ENCODE measurements at regions not wholly inside any gene's neighbourhood (a gene's known extent, or its start where the extent isn't known, plus 50 kb on each side); places are given as distances from the start of the nearest gene placed in this dataset.

- Histone ChIP-seq H3K9me3 (ENCODE audit: insufficient read depth, low read length) (no peaks in the 10 kb centered on the region), H3K9ac (ENCODE audit: insufficient read length, low read depth) (no peak overlapping the region), H3K4me3 (ENCODE audit: insufficient read length, low read depth) (no peak overlapping the region), H3K36me3 (ENCODE audit: insufficient read depth, insufficient read length, low read length) (no peaks in the 10 kb centered on the region), H3K27me3 (ENCODE audit: insufficient read depth, insufficient read length) (no peaks in the 10 kb centered on the region), H3K4me1 (ENCODE audit: insufficient read depth, insufficient read length) (no peaks in the 10 kb centered on the region)
- TF ChIP-seq ZNF274 (IDR thresholded peaks at IDR 0.05; ENCODE audit: low read depth, low read length) (no peak), YY1 (IDR thresholded peaks at IDR 0.05; ENCODE audit: insufficient read depth, insufficient read length) (no peak), SUZ12 (IDR thresholded peaks at IDR 0.05; ENCODE audit: extremely low read depth, insufficient read depth, insufficient read length) (no peak)
- DNase-seq (ENCODE audit: low read depth, low spot score), result no peak
Measured at GRCh38 chr2:21664083-21664482, 540.3 kb downstream of the TDRD15 start.

DNA sequence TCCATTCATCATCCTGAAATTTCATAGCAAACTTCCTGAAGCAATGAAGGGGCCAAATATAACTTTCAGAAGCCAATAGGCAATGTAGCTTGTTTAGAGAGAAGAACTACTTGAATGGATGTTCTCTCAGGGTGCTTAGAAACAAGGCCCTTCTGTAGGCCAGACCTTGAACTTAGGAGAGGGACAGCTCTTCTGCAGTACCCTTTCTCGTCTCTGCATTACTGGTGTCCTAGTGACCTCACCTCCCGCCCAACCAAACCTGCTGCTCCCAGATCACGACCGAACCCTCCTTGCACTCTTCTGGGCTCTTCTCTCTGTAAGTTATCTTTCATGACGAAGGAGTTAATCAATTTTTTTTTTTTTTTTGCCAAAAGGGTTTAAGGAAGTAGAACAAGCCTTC, 543.9 kb downstream of the TDRD15 start:
- TF ChIP-seq YY1 (IDR thresholded peaks at IDR 0.05; ENCODE audit: insufficient read depth, insufficient read length) (no peak), ZNF274 (IDR thresholded peaks at IDR 0.05; ENCODE audit: low read depth, low read length) (no peak), SUZ12 (IDR thresholded peaks at IDR 0.05; ENCODE audit: extremely low read depth, insufficient read depth, insufficient read length) (no peak)
- Histone ChIP-seq H3K9me3 (ENCODE audit: insufficient read depth, low read length) (no peaks in the 10 kb centered on the region), H3K4me1 (ENCODE audit: insufficient read depth, insufficient read length) (no peaks in the 10 kb centered on the region), H3K4me3 (ENCODE audit: insufficient read length, low read depth) (no peak overlapping the region), H3K36me3 (ENCODE audit: insufficient read depth, insufficient read length, low read length) (no peaks in the 10 kb centered on the region), H3K27me3 (ENCODE audit: insufficient read depth, insufficient read length) (no peaks in the 10 kb centered on the region), H3K9ac (ENCODE audit: insufficient read length, low read depth) (no peak overlapping the region)
- DNase-seq (ENCODE audit: low read depth, low spot score), result no peak

DNA sequence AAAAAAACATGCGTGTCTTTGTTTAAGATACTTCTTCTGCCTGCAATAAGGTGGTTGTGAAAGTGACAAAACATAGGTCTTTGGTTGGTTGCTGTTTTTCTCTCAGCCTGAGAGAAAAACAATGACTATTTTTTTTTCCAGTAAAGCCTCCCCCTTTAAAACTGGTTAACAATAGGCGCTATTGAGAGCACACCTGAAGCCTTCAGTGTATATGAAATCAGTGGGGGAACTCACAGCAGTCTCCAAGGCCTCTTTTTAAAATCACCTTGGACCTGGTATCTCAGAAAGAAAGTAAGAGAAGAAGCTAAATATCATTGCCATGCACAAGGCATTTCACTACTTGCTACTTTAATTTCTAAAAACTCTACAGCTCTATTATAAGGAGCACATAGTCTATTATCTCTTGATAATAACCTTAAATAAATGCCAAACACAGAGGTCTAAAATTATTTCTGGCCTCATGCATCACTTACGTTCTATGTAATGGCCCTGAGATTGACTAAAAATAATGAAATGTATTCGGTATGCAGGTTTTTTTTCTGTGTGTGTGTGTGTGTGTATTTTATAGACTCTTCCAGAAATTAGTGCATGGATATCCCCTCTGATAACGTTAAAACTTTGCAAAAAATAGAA, 544.4 kb downstream of the TDRD15 start:
- Histone ChIP-seq H3K4me1 (ENCODE audit: insufficient read depth, insufficient read length) (no peaks in the 10 kb centered on the region), H3K4me3 (ENCODE audit: insufficient read length, low read depth) (no peak overlapping the region), H3K36me3 (ENCODE audit: insufficient read depth, insufficient read length, low read length) (no peaks in the 10 kb centered on the region), H3K27me3 (ENCODE audit: insufficient read depth, insufficient read length) (no peaks in the 10 kb centered on the region), H3K9me3 (ENCODE audit: insufficient read depth, low read length) (no peaks in the 10 kb centered on the region), H3K9ac (ENCODE audit: insufficient read length, low read depth) (no peak overlapping the region)
- no peak for DNase-seq (ENCODE audit: low read depth, low spot score)
- TF ChIP-seq ZNF274 (IDR thresholded peaks at IDR 0.05; ENCODE audit: low read depth, low read length) (no peak), SUZ12 (IDR thresholded peaks at IDR 0.05; ENCODE audit: extremely low read depth, insufficient read depth, insufficient read length) (no peak), YY1 (IDR thresholded peaks at IDR 0.05; ENCODE audit: insufficient read depth, insufficient read length) (no peak)

DNA sequence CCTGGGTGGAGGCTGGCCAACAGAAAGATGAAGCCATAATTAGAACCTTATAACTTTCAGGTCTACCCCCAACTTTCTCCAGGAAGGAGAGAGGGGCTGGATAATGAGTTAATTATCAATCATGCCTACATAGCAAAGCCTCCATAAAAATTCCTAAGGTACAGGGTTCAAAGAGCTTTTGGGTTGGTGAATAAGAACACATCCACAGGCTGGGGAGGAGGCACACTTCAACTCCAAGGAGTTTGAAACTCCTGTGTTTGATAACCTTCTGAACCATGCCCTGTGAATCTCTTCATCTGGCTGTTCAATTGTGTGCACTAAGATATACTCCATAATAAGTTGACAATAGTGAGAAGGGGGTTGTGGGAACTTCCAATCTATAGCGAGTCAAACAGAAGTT, 552.3 kb downstream of the TDRD15 start:
- TF ChIP-seq SUZ12 (IDR thresholded peaks at IDR 0.05; ENCODE audit: extremely low read depth, insufficient read depth, insufficient read length) (no peak), YY1 (IDR thresholded peaks at IDR 0.05; ENCODE audit: insufficient read depth, insufficient read length) (no peak), ZNF274 (IDR thresholded peaks at IDR 0.05; ENCODE audit: low read depth, low read length) (no peak)
- Histone ChIP-seq H3K36me3 (ENCODE audit: insufficient read depth, insufficient read length, low read length) (no peaks in the 10 kb centered on the region), H3K27me3 (ENCODE audit: insufficient read depth, insufficient read length) (no peaks in the 10 kb centered on the region), H3K9ac (ENCODE audit: insufficient read length, low read depth) (no peak overlapping the region), H3K4me1 (ENCODE audit: insufficient read depth, insufficient read length) (no peaks in the 10 kb centered on the region), H3K9me3 (ENCODE audit: insufficient read depth, low read length) (no peaks in the 10 kb centered on the region), H3K4me3 (ENCODE audit: insufficient read length, low read depth) (no peak overlapping the region)
- no peak for DNase-seq (ENCODE audit: low read depth, low spot score)

- H3K27me3 ChIP-seq (ENCODE audit: insufficient read depth, insufficient read length), result no peaks in the 10 kb centered on the region
Measured at GRCh38 chr2:21676676-21677075, 552.9 kb downstream of the TDRD15 start.

DNA sequence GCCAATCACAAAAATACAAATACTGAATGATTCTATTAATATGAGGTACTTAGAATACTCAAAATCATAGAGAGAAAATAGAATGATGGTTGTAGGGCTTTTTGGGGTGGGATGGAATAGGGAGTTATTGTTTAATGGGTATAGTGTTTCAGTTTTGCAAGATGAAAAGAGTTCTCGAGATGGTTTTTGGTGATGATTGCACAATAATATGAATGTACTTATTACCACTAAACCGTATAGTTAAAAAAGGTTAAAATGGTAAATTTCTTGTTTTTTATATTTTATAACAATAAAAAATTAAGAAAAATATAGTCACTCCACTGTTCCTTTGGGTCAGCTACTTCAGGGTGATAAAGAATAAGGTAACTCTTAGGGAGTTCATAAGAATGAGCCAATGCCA, 560.1 kb downstream of the TDRD15 start:
- no peaks in the 10 kb centered on the region for H3K9me3 ChIP-seq (ENCODE audit: insufficient read depth, low read length)
- no peak overlapping the region for H3K9ac ChIP-seq (ENCODE audit: insufficient read length, low read depth)
- H3K4me1 ChIP-seq (ENCODE audit: insufficient read depth, insufficient read length), result no peaks in the 10 kb centered on the region
- no peak for DNase-seq (ENCODE audit: low read depth, low spot score)
- H3K27me3 ChIP-seq (ENCODE audit: insufficient read depth, insufficient read length), result no peaks in the 10 kb centered on the region
- no peak overlapping the region for H3K4me3 ChIP-seq (ENCODE audit: insufficient read length, low read depth)
- TF ChIP-seq YY1 (IDR thresholded peaks at IDR 0.05; ENCODE audit: insufficient read depth, insufficient read length) (no peak), SUZ12 (IDR thresholded peaks at IDR 0.05; ENCODE audit: extremely low read depth, insufficient read depth, insufficient read length) (no peak), ZNF274 (IDR thresholded peaks at IDR 0.05; ENCODE audit: low read depth, low read length) (no peak)
- H3K36me3 ChIP-seq (ENCODE audit: insufficient read depth, insufficient read length, low read length), result no peaks in the 10 kb centered on the region

More at GRCh38 chr2:21676676-21677075, 552.9 kb downstream of the TDRD15 start:
- H3K9me3 ChIP-seq (ENCODE audit: insufficient read depth, low read length), result no peaks in the 10 kb centered on the region
- H3K4me3 ChIP-seq (ENCODE audit: insufficient read length, low read depth), result no peak overlapping the region
- H3K9ac ChIP-seq (ENCODE audit: insufficient read length, low read depth), result no peak overlapping the region
- H3K4me1 ChIP-seq (ENCODE audit: insufficient read depth, insufficient read length), result no peaks in the 10 kb centered on the region
- no peak for TF ChIP-seq ZNF274 (IDR thresholded peaks at IDR 0.05; ENCODE audit: low read depth, low read length)
- TF ChIP-seq SUZ12 (IDR thresholded peaks at IDR 0.05; ENCODE audit: extremely low read depth, insufficient read depth, insufficient read length), result no peak
- TF ChIP-seq YY1 (IDR thresholded peaks at IDR 0.05; ENCODE audit: insufficient read depth, insufficient read length), result no peak
- DNase-seq (ENCODE audit: low read depth, low spot score), result no peak
- H3K36me3 ChIP-seq (ENCODE audit: insufficient read depth, insufficient read length, low read length), result no peaks in the 10 kb centered on the region

DNA sequence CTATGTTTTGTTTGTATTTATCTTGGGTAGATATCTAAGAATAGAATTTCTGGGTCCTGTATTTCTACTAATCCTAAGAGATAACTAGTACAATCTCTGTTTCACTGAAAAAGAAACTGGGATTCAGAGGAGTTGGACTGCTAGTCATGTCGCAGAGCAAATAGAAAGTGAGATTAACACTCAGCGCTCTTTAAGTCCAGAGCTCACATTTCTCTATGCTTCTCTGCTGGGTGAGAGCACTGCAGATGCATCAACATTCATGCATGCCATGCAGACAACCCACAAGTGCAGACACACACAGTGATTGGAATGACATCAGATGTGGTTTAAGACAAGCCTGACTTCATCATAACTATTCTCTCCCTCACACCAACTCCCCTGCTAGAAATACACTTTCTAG, 563.8 kb downstream of the TDRD15 start:
- Histone ChIP-seq H3K36me3 (ENCODE audit: insufficient read depth, insufficient read length, low read length) (no peaks in the 10 kb centered on the region), H3K27me3 (ENCODE audit: insufficient read depth, insufficient read length) (no peaks in the 10 kb centered on the region), H3K9ac (ENCODE audit: insufficient read length, low read depth) (no peak overlapping the region), H3K4me1 (ENCODE audit: insufficient read depth, insufficient read length) (no peaks in the 10 kb centered on the region), H3K4me3 (ENCODE audit: insufficient read length, low read depth) (no peak overlapping the region), H3K9me3 (ENCODE audit: insufficient read depth, low read length) (no peaks in the 10 kb centered on the region)
- DNase-seq (ENCODE audit: low read depth, low spot score), result no peak
- TF ChIP-seq SUZ12 (IDR thresholded peaks at IDR 0.05; ENCODE audit: extremely low read depth, insufficient read depth, insufficient read length), result no peak
- no peak for TF ChIP-seq ZNF274 (IDR thresholded peaks at IDR 0.05; ENCODE audit: low read depth, low read length)
- no peak for TF ChIP-seq YY1 (IDR thresholded peaks at IDR 0.05; ENCODE audit: insufficient read depth, insufficient read length)
